Ovary (tissue), 7 donors: ENCODE measurements at regions not wholly inside any gene's neighbourhood (a gene's known extent, or its start where the extent isn't known, plus 50 kb on each side); places are given as distances from the start of the nearest gene placed in this dataset.
"Not testable (repeated sequence)": the region's sequence is repeated elsewhere in the genome, so short reads cannot be mapped to it uniquely, and the experiment has no call there.

Experiments
- DNase-seq, 5 donors: peaks; one replicate each; pipeline ENCODE4 v3.0.0-alpha.2; 2019 to 2020
- H3K27ac ChIP-seq, 2 donors: fragments of 200-600 bp; one replicate each; pipeline versions ENCODE4 v1.5.1 to v1.8.0; 2019 to 2022
- H3K27me3 ChIP-seq: fragments of 200-600 bp; one replicate; pipeline ENCODE4 v1.8.0; 2022
- H3K36me3 ChIP-seq: fragments of 200-600 bp; sonication (generic); one replicate; pipeline ENCODE4 v1.5.1; 2019
- H3K4me1 ChIP-seq: one replicate; pipeline ENCODE4 v1.8.1; 2013; ENCODE audit warnings: mild to moderate bottlenecking, moderate library complexity; ENCODE audit not compliant: insufficient read depth
- H3K4me3 ChIP-seq: fragments of 200-600 bp; sonication (generic); one replicate; pipeline ENCODE4 v1.5.1; 2017
- H3K9me3 ChIP-seq, 2 donors: fragments of 200-600 bp in 1 of 2; sonication (generic) in 1 of 2; one replicate each; pipeline versions ENCODE4 v1.5.1 to v1.8.1; 2013 to 2019; ENCODE audit warnings: mild to moderate bottlenecking in 1 of 2, moderate library complexity in 1 of 2
- CTCF ChIP-seq, 3 donors: fragments of 450-650 bp in 2 of 3; fragments of 200-600 bp in 1 of 3; IDR thresholded peaks; one replicate each; pipeline versions ENCODE4 v1.5.1 to v1.8.0; 2016 to 2022; ENCODE audit warnings: antibody characterized with exemption in 3 of 3, mild to moderate bottlenecking in 1 of 3
- EP300 ChIP-seq: sonication (generic); formaldehyde crosslinking; IDR thresholded peaks from one replicate; pipeline ENCODE4 v1.6.1; 2017; ENCODE audit warnings: antibody characterized with exemption
- POLR2A ChIP-seq: fragments of 450-650 bp; IDR thresholded peaks from one replicate; pipeline ENCODE4 v1.6.1; 2017; ENCODE audit warnings: antibody characterized with exemption, mild to moderate bottlenecking, moderate library complexity
- WGBS, 3 donors: extraction: QIAGEN DNeasy Blood & Tissue Kit in 1 of 3; methylation state at CpG; one replicate each; pipeline versions ENCODE4 v1.1.5 to v1.1.7; 2013 to 2017; 5-methylcytosine and 5-hydroxymethylcytosine counted together
- intact Hi-C, 4 donors: fragments of 100-400 bp; cut with DNase I; formaldehyde crosslinking; loops; one replicate each; pipeline versions ENCODE4 v1.11.0 to v1.15.1; 2022 to 2023
- donor health status: DM: no; HTN: no; CAD: no; lungs with moderate emphysema.
- donor health status: DM: no; HTN: no; CAD: no.
- donor health status: Bipolar disorder and iron deficiency.
- donor health status: DM: no; HTN: no; CAD: no.
- donor health status: DM: yes; HTN: yes; CAD: no.

- Histone ChIP-seq H3K4me1 (no peaks in the 10 kb centered on the region), H3K4me3 (no peak overlapping the region), H3K9me3 (no peaks in the 10 kb centered on the region), H3K36me3 (no peaks in the 10 kb centered on the region), H3K27me3 (no peaks in the 10 kb centered on the region), H3K27ac (no peak overlapping the region)
- 48 to 62% (median 53%) methylated on average over 2 of the region's 2 CpGs for WGBS, 3 donors
- intact Hi-C loops, result no loop called here
- TF ChIP-seq POLR2A, result no peak
- no peak for TF ChIP-seq CTCF (IDR thresholded peaks at IDR 0.05)
- TF ChIP-seq EP300, result no peak
- DNase-seq, result no peak
These were observed 764.1 kb upstream of the MMS22L start for GRCh38 chr6:98047164-98047563.

- Histone ChIP-seq H3K27me3 (no peaks in the 10 kb centered on the region), H3K36me3 (no peaks in the 10 kb centered on the region), H3K9me3 (no peaks in the 10 kb centered on the region), H3K4me3 (no peak overlapping the region), H3K27ac (no peak overlapping the region), H3K4me1 (no peaks in the 10 kb centered on the region)
- WGBS, 3 donors, result 68 to 79% (median 79%) methylated on average over 3 of the region's 3 CpGs
- no peak for DNase-seq
- intact Hi-C loops, result no loop called here
- TF ChIP-seq POLR2A (no peak), EP300 (no peak), CTCF (IDR thresholded peaks at IDR 0.05) (no peak)
These were observed 764.9 kb upstream of the MMS22L start for GRCh38 chr6:98047871-98048270.

- no peaks in the 10 kb centered on the region for H3K4me1 ChIP-seq
- intact Hi-C loops, result no loop called here
- no peak for DNase-seq
- no peak overlapping the region for H3K4me3 ChIP-seq
- H3K27ac ChIP-seq, result no peak overlapping the region
- WGBS, 3 donors, result 84 to 90% (median 89%) methylated on average over 2 of the region's 2 CpGs
- no peaks in the 10 kb centered on the region for H3K27me3 ChIP-seq
- no peak for TF ChIP-seq POLR2A
- no peak for TF ChIP-seq CTCF (IDR thresholded peaks at IDR 0.05)
- TF ChIP-seq EP300, result no peak
- no peaks in the 10 kb centered on the region for H3K9me3 ChIP-seq
- no peaks in the 10 kb centered on the region for H3K36me3 ChIP-seq
These were observed 771.4 kb upstream of the MMS22L start for GRCh38 chr6:98054453-98054852.

- Histone ChIP-seq H3K36me3 (no peaks in the 10 kb centered on the region), H3K9me3 (no peaks in the 10 kb centered on the region), H3K27me3 (no peaks in the 10 kb centered on the region), H3K4me3 (no peak overlapping the region), H3K4me1 (no peaks in the 10 kb centered on the region), H3K27ac (no peak overlapping the region)
- DNase-seq, result no peak
- no peak for TF ChIP-seq POLR2A
- no peak for TF ChIP-seq EP300
- TF ChIP-seq CTCF (IDR thresholded peaks at IDR 0.05), result no peak
- WGBS, 3 donors, result 4 to 7% (median 6%) methylated on average over 5 of the region's 5 CpGs
- intact Hi-C loops, result no loop called here
These were observed 773.9 kb upstream of the MMS22L start for GRCh38 chr6:98056955-98057354.

GRCh38 chr6:98067375-98067774 lies 767.0 kb upstream of the POU3F2 start:
- H3K36me3 ChIP-seq, result no peaks in the 10 kb centered on the region
- 49 to 60% (median 58%) methylated on average over 2 of the region's 2 CpGs for WGBS, 3 donors
- H3K27me3 ChIP-seq, result no peaks in the 10 kb centered on the region
- no peak overlapping the region for H3K4me3 ChIP-seq
- no peak overlapping the region for H3K27ac ChIP-seq
- intact Hi-C loops, result no loop called here
- no peaks in the 10 kb centered on the region for H3K9me3 ChIP-seq
- DNase-seq, result no peak
- no peaks in the 10 kb centered on the region for H3K4me1 ChIP-seq
- TF ChIP-seq EP300 (no peak), CTCF (IDR thresholded peaks at IDR 0.05) (no peak), POLR2A (no peak)

- H3K4me1 ChIP-seq, H3K9me3 ChIP-seq, H3K36me3 ChIP-seq, intact Hi-C loops, H3K27me3 ChIP-seq, DNase-seq, H3K4me3 ChIP-seq, H3K27ac ChIP-seq: not testable (repeated sequence)
- WGBS, 3 donors, result 90 to 93% (median 92%) methylated on average over 8 of the region's 8 CpGs
These were observed 745.8 kb upstream of the POU3F2 start for GRCh38 chr6:98088537-98088936.
